ENCODE measurements at regions not wholly inside any gene's neighbourhood (a gene's known extent, or its start where the extent isn't known, plus 50 kb on each side); places are given as distances from the start of the nearest gene placed in this dataset.
"Not testable (repeated sequence)": the region's sequence is repeated elsewhere in the genome, so short reads cannot be mapped to it uniquely, and the experiment has no call there.

- Mint-ChIP-seq H3K27ac (no peak overlapping the region), H3K4me3 (ENCODE audit: low read depth) (no peak overlapping the region), H3K4me1 (ENCODE audit: low read depth) (no peaks in the 10 kb centered on the region), H3K27me3 (ENCODE audit: low read depth) (no peaks in the 10 kb centered on the region), H3K36me3 (ENCODE audit: low read depth) (no peaks in the 10 kb centered on the region), H3K9me3 (no peaks in the 10 kb centered on the region)
- DNase-seq (ENCODE audit: low spot score), result no peak
- intact Hi-C loops (cut with micrococcal nuclease), result no loop called here
Measured at GRCh38 chr5:125978015-125978414, 445.2 kb upstream of the GRAMD2B start.

GRCh38 chr5:125979636-125980035, 443.6 kb upstream of the GRAMD2B start:
- H3K27me3 Mint-ChIP-seq (ENCODE audit: low read depth), result no peaks in the 10 kb centered on the region

GRCh38 chr5:125981016-125981415, 442.2 kb upstream of the GRAMD2B start:
- Mint-ChIP-seq H3K4me1 (ENCODE audit: low read depth) (no peaks in the 10 kb centered on the region), H3K4me3 (ENCODE audit: low read depth) (no peak overlapping the region), H3K36me3 (ENCODE audit: low read depth) (no peaks in the 10 kb centered on the region), H3K27me3 (ENCODE audit: low read depth) (no peaks in the 10 kb centered on the region), H3K9me3 (no peaks in the 10 kb centered on the region), H3K27ac (no peak overlapping the region)
- no peak for DNase-seq (ENCODE audit: low spot score)
- intact Hi-C loops (cut with micrococcal nuclease), result no loop called here

More at GRCh38 chr5:125979636-125980035, 443.6 kb upstream of the GRAMD2B start:
- no peak overlapping the region for H3K27ac Mint-ChIP-seq
- H3K36me3 Mint-ChIP-seq (ENCODE audit: low read depth), result no peaks in the 10 kb centered on the region
- intact Hi-C loops (cut with micrococcal nuclease), result no loop called here
- H3K4me3 Mint-ChIP-seq (ENCODE audit: low read depth), result no peak overlapping the region
- no peak for DNase-seq (ENCODE audit: low spot score)
- H3K9me3 Mint-ChIP-seq, result no peaks in the 10 kb centered on the region
- no peaks in the 10 kb centered on the region for H3K4me1 Mint-ChIP-seq (ENCODE audit: low read depth)

GRCh38 chr5:125987677-125988255, 435.4 kb upstream of the GRAMD2B start:
- H3K4me3 Mint-ChIP-seq (ENCODE audit: low read depth), result no peak overlapping the region
- no peak for DNase-seq (ENCODE audit: low spot score)
- no peak overlapping the region for H3K27ac Mint-ChIP-seq
- intact Hi-C loops (cut with micrococcal nuclease), result no loop called here
- H3K4me1 Mint-ChIP-seq (ENCODE audit: low read depth), result no peaks in the 10 kb centered on the region
- H3K9me3 Mint-ChIP-seq, result no peaks in the 10 kb centered on the region
- no peaks in the 10 kb centered on the region for H3K36me3 Mint-ChIP-seq (ENCODE audit: low read depth)
- no peaks in the 10 kb centered on the region for H3K27me3 Mint-ChIP-seq (ENCODE audit: low read depth)

GRCh38 chr5:125992050-125992449, 431.2 kb upstream of the GRAMD2B start:
- no peak for DNase-seq (ENCODE audit: low spot score)
- no peak overlapping the region for H3K27ac Mint-ChIP-seq
- no peaks in the 10 kb centered on the region for H3K9me3 Mint-ChIP-seq
- no peak overlapping the region for H3K4me3 Mint-ChIP-seq (ENCODE audit: low read depth)
- intact Hi-C loops (cut with micrococcal nuclease), result no loop called here
- H3K4me1 Mint-ChIP-seq (ENCODE audit: low read depth), result no peaks in the 10 kb centered on the region
- H3K27me3 Mint-ChIP-seq (ENCODE audit: low read depth), result no peaks in the 10 kb centered on the region
- H3K36me3 Mint-ChIP-seq (ENCODE audit: low read depth), result no peaks in the 10 kb centered on the region

- DNase-seq (ENCODE audit: low spot score); H3K27ac Mint-ChIP-seq; H3K9me3 Mint-ChIP-seq; H3K27me3 Mint-ChIP-seq (ENCODE audit: low read depth); H3K4me1 Mint-ChIP-seq (ENCODE audit: low read depth); intact Hi-C loops (cut with micrococcal nuclease); H3K4me3 Mint-ChIP-seq (ENCODE audit: low read depth); H3K36me3 Mint-ChIP-seq (ENCODE audit: low read depth): not testable (repeated sequence)
Measured at GRCh38 chr5:125999271-126000030, 423.8 kb upstream of the GRAMD2B start.

- peaks cover 3% of the 10 kb centered on the region for H3K9me3 Mint-ChIP-seq
- no peaks in the 10 kb centered on the region for H3K27me3 Mint-ChIP-seq (ENCODE audit: low read depth)
- H3K36me3 Mint-ChIP-seq (ENCODE audit: low read depth), result no peaks in the 10 kb centered on the region
- intact Hi-C loops (cut with micrococcal nuclease), result no loop called here
- no peak for DNase-seq (ENCODE audit: low spot score)
- H3K4me3 Mint-ChIP-seq (ENCODE audit: low read depth), result no peak overlapping the region
- H3K4me1 Mint-ChIP-seq (ENCODE audit: low read depth), result no peaks in the 10 kb centered on the region
- no peak overlapping the region for H3K27ac Mint-ChIP-seq
Measured at GRCh38 chr5:126000507-126000906, 422.7 kb upstream of the GRAMD2B start.

- Mint-ChIP-seq H3K4me1 (ENCODE audit: low read depth) (no peaks in the 10 kb centered on the region), H3K27me3 (ENCODE audit: low read depth) (no peaks in the 10 kb centered on the region), H3K9me3 (peaks cover 3% of the 10 kb centered on the region), H3K27ac (no peak overlapping the region), H3K4me3 (ENCODE audit: low read depth) (no peak overlapping the region), H3K36me3 (ENCODE audit: low read depth) (no peaks in the 10 kb centered on the region)
- intact Hi-C loops (cut with micrococcal nuclease), result no loop called here
- DNase-seq (ENCODE audit: low spot score), result no peak
Measured at GRCh38 chr5:126002222-126002897, 420.8 kb upstream of the GRAMD2B start.

- no peaks in the 10 kb centered on the region for H3K27me3 Mint-ChIP-seq (ENCODE audit: low read depth)
- H3K36me3 Mint-ChIP-seq (ENCODE audit: low read depth), result no peaks in the 10 kb centered on the region
- no peak for DNase-seq (ENCODE audit: low spot score)
- peaks cover 3% of the 10 kb centered on the region for H3K9me3 Mint-ChIP-seq
- intact Hi-C loops (cut with micrococcal nuclease), result no loop called here
- H3K4me3 Mint-ChIP-seq (ENCODE audit: low read depth), result no peak overlapping the region
- H3K27ac Mint-ChIP-seq, result no peak overlapping the region
- no peaks in the 10 kb centered on the region for H3K4me1 Mint-ChIP-seq (ENCODE audit: low read depth)
Measured at GRCh38 chr5:126003309-126003708, 419.9 kb upstream of the GRAMD2B start.

GRCh38 chr5:126004636-126005035, 418.6 kb upstream of the GRAMD2B start:
- H3K27me3 Mint-ChIP-seq (ENCODE audit: low read depth), result no peaks in the 10 kb centered on the region
- H3K4me1 Mint-ChIP-seq (ENCODE audit: low read depth), result no peaks in the 10 kb centered on the region
- H3K9me3 Mint-ChIP-seq, result peaks cover 3% of the 10 kb centered on the region
- H3K27ac Mint-ChIP-seq, result no peak overlapping the region
- intact Hi-C loops (cut with micrococcal nuclease), result no loop called here
- no peaks in the 10 kb centered on the region for H3K36me3 Mint-ChIP-seq (ENCODE audit: low read depth)
- H3K4me3 Mint-ChIP-seq (ENCODE audit: low read depth), result no peak overlapping the region
- DNase-seq (ENCODE audit: low spot score), result no peak

GRCh38 chr5:126007841-126008240, 415.4 kb upstream of the GRAMD2B start:
- Mint-ChIP-seq H3K27ac (no peak overlapping the region), H3K4me3 (ENCODE audit: low read depth) (no peak overlapping the region), H3K9me3 (no peaks in the 10 kb centered on the region), H3K36me3 (ENCODE audit: low read depth) (no peaks in the 10 kb centered on the region), H3K4me1 (ENCODE audit: low read depth) (no peaks in the 10 kb centered on the region), H3K27me3 (ENCODE audit: low read depth) (no peaks in the 10 kb centered on the region)
- no peak for DNase-seq (ENCODE audit: low spot score)
- intact Hi-C loops (cut with micrococcal nuclease), result no loop called here

GRCh38 chr5:126009566-126009965, 413.6 kb upstream of the GRAMD2B start:
- DNase-seq (ENCODE audit: low spot score), result no peak
- Mint-ChIP-seq H3K4me3 (ENCODE audit: low read depth) (no peak overlapping the region), H3K9me3 (peaks cover 4% of the 10 kb centered on the region), H3K4me1 (ENCODE audit: low read depth) (no peaks in the 10 kb centered on the region), H3K36me3 (ENCODE audit: low read depth) (no peaks in the 10 kb centered on the region), H3K27ac (no peak overlapping the region), H3K27me3 (ENCODE audit: low read depth) (no peaks in the 10 kb centered on the region)
- intact Hi-C loops (cut with micrococcal nuclease), result no loop called here

- H3K27ac Mint-ChIP-seq; H3K27me3 Mint-ChIP-seq (ENCODE audit: low read depth); H3K4me3 Mint-ChIP-seq (ENCODE audit: low read depth); intact Hi-C loops (cut with micrococcal nuclease); H3K9me3 Mint-ChIP-seq; DNase-seq (ENCODE audit: low spot score); H3K36me3 Mint-ChIP-seq (ENCODE audit: low read depth); H3K4me1 Mint-ChIP-seq (ENCODE audit: low read depth): not testable (repeated sequence)
Measured at GRCh38 chr5:126011526-126011925, 411.7 kb upstream of the GRAMD2B start.

Data from activated T-helper 2 cell treated with anti-CD3 and anti-CD28 coated beads, Interferon-gamma antibody, Interleukin-2, Interleukin-4, amounts not matched to agents 10 μg/mL and 5 μg/mL and 100 μg/mL, durations not matched to agents 14 hours and 24 hours and 36 hours (primary cell).